ENCODE measurements at regions not wholly inside any gene's neighbourhood (a gene's known extent, or its start where the extent isn't known, plus 50 kb on each side); places are given as distances from the start of the nearest gene placed in this dataset.
A peak's percentile ranks its signal among the peaks of the same experiment; 100 is the strongest.
"Not testable (repeated sequence)": the region's sequence is repeated elsewhere in the genome, so short reads cannot be mapped to it uniquely, and the experiment has no call there.

- H3K9me1 ChIP-seq (ENCODE audit: control insufficient read depth, insufficient read depth, low read length); H3K36me3 ChIP-seq (ENCODE audit: control insufficient read depth, insufficient read depth, low read length); CTCF ChIA-PET (ENCODE audit: low intra/inter-chr PET ratio); H3K79me2 ChIP-seq (ENCODE audit: control insufficient read depth, insufficient read depth, low read length); ATAC-seq; H3K9me3 ChIP-seq (replicated peaks; ENCODE audit: control insufficient read depth, insufficient read depth, low read depth, low read length); H3K9ac ChIP-seq (ENCODE audit: insufficient read depth in 1 of 2, low read depth in 2 of 2, low read length in 2 of 2); BruUV-seq (replicated peaks); FAIRE-seq; H3K27ac ChIP-seq (ENCODE audit: extremely low read depth, low read depth, low read length); H4K20me1 ChIP-seq (replicated peaks; ENCODE audit: control insufficient read depth, insufficient read depth, low read length); in situ Hi-C loops (cut with MboI); H3K4me1 ChIP-seq (replicated peaks in 1 of 2; ENCODE audit: control insufficient read depth in 2 of 2, insufficient read depth in 2 of 2, low read length in 2 of 2); H2AFZ ChIP-seq (ENCODE audit: low read depth, low read length); H3K4me2 ChIP-seq (ENCODE audit: insufficient read depth, low read length); H3K4me3 ChIP-seq; DNase-seq (ENCODE audit: extremely low read depth in 1 of 4, low spot score in 3 of 4); intact Hi-C loops (cut with micrococcal nuclease): not testable (repeated sequence)
- TF ChIP-seq ZNF512 (tag; IDR thresholded peaks at IDR 0.05): peak; percentile 74
- POLR2A ChIA-PET: interaction anchor here (0.6 to 1.1 kb wide), 4 partner anchors 8 to 284 kb away, joined by 4 read pairs; no protein-coding TSS in a partner anchor
- WGBS (ENCODE audit: insufficient coverage, low coverage, missing lambda C conversion rate): 0% methylated on average over 2 of the region's 2 CpGs
- H3K27me3 ChIP-seq (ENCODE audit: control insufficient read depth in 2 of 2, insufficient read depth in 2 of 2, low read length in 2 of 2): peaks cover 14 to 27% of the 10 kb centered on the region in 2 experiments
Observed at GRCh38 chr1:116200343-116200742, 89.1 kb downstream of the MAB21L3 start.

GRCh38 chr1:116201911-116202310, 90.7 kb downstream of the MAB21L3 start:
- no peak overlapping the region for H3K4me2 ChIP-seq (ENCODE audit: insufficient read depth, low read length)
- intact Hi-C loops (cut with micrococcal nuclease) (no loop called here), in situ Hi-C loops (cut with MboI) (no loop called here)
- peaks cover 14 to 27% of the 10 kb centered on the region in 2 experiments for H3K27me3 ChIP-seq (ENCODE audit: control insufficient read depth in 2 of 2, insufficient read depth in 2 of 2, low read length in 2 of 2)
- no TSS peak for BruUV-seq (replicated peaks)
- H3K36me3 ChIP-seq (ENCODE audit: control insufficient read depth, insufficient read depth, low read length): no peaks in the 10 kb centered on the region
- WGBS (ENCODE audit: insufficient coverage, low coverage, missing lambda C conversion rate): 0% methylated on average over 3 of the region's 3 CpGs
- H4K20me1 ChIP-seq (replicated peaks; ENCODE audit: control insufficient read depth, insufficient read depth, low read length): no peaks in the 10 kb centered on the region
- H3K79me2 ChIP-seq (ENCODE audit: control insufficient read depth, insufficient read depth, low read length): no peaks in the 10 kb centered on the region
- H3K9me1 ChIP-seq (ENCODE audit: control insufficient read depth, insufficient read depth, low read length): no peaks in the 10 kb centered on the region
- H3K9me3 ChIP-seq (replicated peaks; ENCODE audit: control insufficient read depth, insufficient read depth, low read depth, low read length): no peaks in the 10 kb centered on the region
- no peak overlapping the region for H3K27ac ChIP-seq (ENCODE audit: extremely low read depth, low read depth, low read length)
- ChIA-PET CTCF (ENCODE audit: low intra/inter-chr PET ratio) (no interaction called here), POLR2A (no interaction called here)
- FAIRE-seq: no peak
- no peaks in the 10 kb centered on the region for H3K4me1 ChIP-seq (replicated peaks in 1 of 2; ENCODE audit: control insufficient read depth in 2 of 2, insufficient read depth in 2 of 2, low read length in 2 of 2)
- TF ChIP-seq MAFG (tag; conservative IDR thresholded peaks at IDR 0.05) (no peak), EGR1 (conservative IDR thresholded peaks at IDR 0.05) (no peak), NUFIP1 (IDR thresholded peaks at IDR 0.05; ENCODE audit: partially characterized antibody) (no peak), DPF2 (IDR thresholded peaks at IDR 0.05) (no peak), PRDM10 (IDR thresholded peaks at IDR 0.05; ENCODE audit: partially characterized antibody) (no peak), ZNF263 (CRISPR knock-in tag; IDR thresholded peaks at IDR 0.05; ENCODE audit: borderline replicate concordance) (no peak), KDM1A (IDR thresholded peaks at IDR 0.05) (no peak), CREB5 (CRISPR knock-in tag; IDR thresholded peaks at IDR 0.05) (no peak), RBBP5 (IDR thresholded peaks at IDR 0.05; ENCODE audit: borderline replicate concordance, insufficient read depth, low read length, poor library complexity, severe bottlenecking) (no peak)
- ATAC-seq: no peak
- no peak overlapping the region for H3K9ac ChIP-seq (ENCODE audit: insufficient read depth in 1 of 2, low read depth in 2 of 2, low read length in 2 of 2)
- no peak overlapping the region for H2AFZ ChIP-seq (ENCODE audit: low read depth, low read length)
- no peak for DNase-seq (ENCODE audit: extremely low read depth in 1 of 4, low spot score in 3 of 4)
- no peak overlapping the region for H3K4me3 ChIP-seq

Measured in K562 (cell line).